H9 (cell line): ENCODE measurements at regions not wholly inside any gene's neighbourhood (a gene's known extent, or its start where the extent isn't known, plus 50 kb on each side); places are given as distances from the start of the nearest gene placed in this dataset.

Source experiments
- DNase-seq: peaks from one replicate; pipeline ENCODE4 v3.0.0-alpha.2; 2017
- H2AFZ ChIP-seq: one replicate; pipeline ENCODE4 v1.6.1; 2013; ENCODE audit warnings: mild to moderate bottlenecking, low read length, control low read depth, moderate library complexity
- H2AK5ac ChIP-seq: 2 replicates; pipeline ENCODE4 v1.6.1; 2013; ENCODE audit warnings: low read length, control low read depth, mixed read lengths; ENCODE audit not compliant: insufficient read length
- H2BK120ac ChIP-seq: one replicate; pipeline ENCODE4 v1.6.1; 2013; ENCODE audit warnings: low read depth, mild to moderate bottlenecking, low read length, control low read depth, inconsistent platforms; ENCODE audit not compliant: poor library complexity, severe bottlenecking
- H2BK12ac ChIP-seq: 2 replicates; pipeline ENCODE4 v1.6.1; 2013; ENCODE audit warnings: low read length, control low read depth, mixed read lengths, low read depth; ENCODE audit not compliant: insufficient read length
- H2BK15ac ChIP-seq: 2 replicates; pipeline ENCODE4 v1.6.1; 2013; ENCODE audit warnings: low read depth, low read length, control low read depth
- H2BK20ac ChIP-seq: one replicate; pipeline ENCODE4 v1.6.1; 2013; ENCODE audit warnings: low read depth, mild to moderate bottlenecking, low read length, control low read depth, inconsistent platforms; ENCODE audit not compliant: poor library complexity, severe bottlenecking
- H2BK5ac ChIP-seq: 2 replicates; pipeline ENCODE4 v1.6.1; 2013; ENCODE audit warnings: low read length, control low read depth, mixed read lengths; ENCODE audit not compliant: insufficient read length
- H3K14ac ChIP-seq: 2 replicates; pipeline ENCODE4 v1.6.1; 2013; ENCODE audit warnings: low read length, control low read depth; ENCODE audit not compliant: insufficient read depth
- H3K18ac ChIP-seq: 2 replicates; pipeline ENCODE4 v1.6.1; 2013; ENCODE audit warnings: low read depth, mild to moderate bottlenecking, mixed read lengths, low read length, control low read depth; ENCODE audit not compliant: insufficient read length
- H3K23ac ChIP-seq: 2 replicates; pipeline ENCODE4 v1.6.1; 2013; ENCODE audit warnings: low read length, control low read depth, mixed read lengths, low read depth; ENCODE audit not compliant: insufficient read length
- H3K23me2 ChIP-seq: 2 replicates; pipeline ENCODE4 v1.6.1; 2013; ENCODE audit warnings: low read depth, mild to moderate bottlenecking, mixed read lengths, low read length, control low read depth; ENCODE audit not compliant: insufficient read length, poor library complexity, severe bottlenecking
- H3K27ac ChIP-seq: 2 replicates; pipeline ENCODE4 v1.5.1; 2013; ENCODE audit warnings: low read length, control low read depth, mixed read lengths, low read depth; ENCODE audit not compliant: insufficient read length
- H3K27me3 ChIP-seq: 2 replicates; pipeline ENCODE4 v1.6.1; 2013; ENCODE audit warnings: low read length, control low read depth, inconsistent platforms; ENCODE audit not compliant: insufficient read depth
- H3K4ac ChIP-seq: 2 replicates; pipeline ENCODE4 v1.6.1; 2013; ENCODE audit warnings: low read depth, mild to moderate bottlenecking, control low read depth, inconsistent platforms, low read length, moderate library complexity
- H3K4me1 ChIP-seq: 2 replicates; pipeline ENCODE4 v1.6.1; 2013; ENCODE audit warnings: low read length, control low read depth, inconsistent platforms; ENCODE audit not compliant: insufficient read depth
- H3K4me2 ChIP-seq: 2 replicates; pipeline ENCODE4 v1.6.1; 2013; ENCODE audit warnings: low read length, control low read depth, mixed read lengths; ENCODE audit not compliant: insufficient read length, insufficient read depth
- H3K56ac ChIP-seq: 2 replicates; pipeline ENCODE4 v1.6.1; 2013; ENCODE audit warnings: low read depth, mild to moderate bottlenecking, mixed read lengths, low read length, control low read depth; ENCODE audit not compliant: insufficient read length
- H3K79me1 ChIP-seq: 2 replicates; pipeline ENCODE4 v1.6.1; 2013; ENCODE audit warnings: low read depth, mild to moderate bottlenecking, moderate library complexity, low read length, control low read depth, inconsistent platforms; ENCODE audit not compliant: insufficient read depth, poor library complexity, severe bottlenecking
- H3K79me2 ChIP-seq: 2 replicates; pipeline ENCODE4 v1.6.1; 2013; ENCODE audit warnings: low read length, control low read depth, inconsistent platforms; ENCODE audit not compliant: insufficient read depth
- H3K9ac ChIP-seq: 2 replicates; pipeline ENCODE4 v1.6.1; 2013; ENCODE audit warnings: low read length, control low read depth, mixed read lengths; ENCODE audit not compliant: insufficient read length; ENCODE audit errors: extremely low read depth
- H3K9me3 ChIP-seq: one replicate; pipeline ENCODE4 v1.6.1; 2013; ENCODE audit warnings: low read depth, low read length, inconsistent platforms; ENCODE audit not compliant: control insufficient read depth
- H3T11ph ChIP-seq: one replicate; pipeline ENCODE4 v1.6.1; 2013; ENCODE audit warnings: mild to moderate bottlenecking, low read length, control low read depth, inconsistent platforms
- H4K20me1 ChIP-seq: one replicate; pipeline ENCODE4 v1.6.1; 2013; ENCODE audit not compliant: control insufficient read depth, insufficient read length, insufficient read depth
- H4K5ac ChIP-seq: 2 replicates; pipeline ENCODE4 v1.6.1; 2013; ENCODE audit warnings: low read depth, mild to moderate bottlenecking, mixed read lengths, low read length, control low read depth; ENCODE audit not compliant: insufficient read length
- H4K8ac ChIP-seq: replicated peaks from 2 replicates; pipeline ENCODE4 v1.6.1; 2013; ENCODE audit warnings: low read length, control low read depth, mixed read lengths, low read depth; ENCODE audit not compliant: insufficient read length
- H4K91ac ChIP-seq: 2 replicates; pipeline ENCODE4 v1.6.1; 2013; ENCODE audit warnings: low read depth, mild to moderate bottlenecking, moderate library complexity, mixed read lengths, low read length, control low read depth; ENCODE audit not compliant: insufficient read length
- H3K27ac Mint-ChIP-seq, 3 experiments: 2 replicates in 2 of 3; 3 replicates in 1 of 3; pipeline ENCODE4 v1.8.0; 2020 to 2021; ENCODE audit warnings: mixed read lengths in 3 of 3, mild to moderate bottlenecking in 1 of 3, moderate library complexity in 1 of 3
- H3K27me3 Mint-ChIP-seq: 2 replicates; pipeline ENCODE4 v1.8.0; 2021; ENCODE audit warnings: low read depth, mild to moderate bottlenecking, moderate library complexity, mixed read lengths
- H3K36me3 Mint-ChIP-seq, 3 experiments: 2 replicates in 2 of 3; 3 replicates in 1 of 3; pipeline ENCODE4 v1.8.0; 2020 to 2021; ENCODE audit warnings: low read depth in 3 of 3, mixed read lengths in 3 of 3; ENCODE audit not compliant: insufficient read depth in 1 of 3
- H3K4me1 Mint-ChIP-seq, 2 experiments: 2 replicates each; pipeline ENCODE4 v1.8.0; 2020; ENCODE audit warnings: mixed read lengths in 2 of 2
- H3K4me3 Mint-ChIP-seq, 2 experiments: 2 replicates in 1 of 2; 3 replicates in 1 of 2; pipeline ENCODE4 v1.8.0; 2020 to 2021; ENCODE audit warnings: mild to moderate bottlenecking in 2 of 2, mixed read lengths in 2 of 2, moderate library complexity in 1 of 2
- H3K9me3 Mint-ChIP-seq, 2 experiments: 2 replicates in 1 of 2; 3 replicates in 1 of 2; pipeline ENCODE4 v1.8.0; 2020; ENCODE audit warnings: mild to moderate bottlenecking in 2 of 2, mixed read lengths in 2 of 2, moderate library complexity in 1 of 2
- CTCF ChIP-seq: fragments of 200-600 bp; sonication (generic); conservative IDR thresholded peaks from 3 replicates; pipeline ENCODE4 v1.8.0; 2021; ENCODE audit warnings: antibody characterized with exemption, mild to moderate bottlenecking
- WGBS: extraction: QIAGEN DNeasy Blood & Tissue Kit; methylation state at CpG from one replicate; pipeline ENCODE4 v1.1.7; 2013; ENCODE audit warnings: missing lambda C conversion rate, low lambda C conversion rate, mixed read lengths; ENCODE audit not compliant: insufficient read length; ENCODE audit errors: extremely low coverage; 5-methylcytosine and 5-hydroxymethylcytosine counted together

- no peak overlapping the region for H2BK120ac ChIP-seq
- no peak overlapping the region for H3K23ac ChIP-seq
- no peak overlapping the region for H3T11ph ChIP-seq
- H4K5ac ChIP-seq: no peak overlapping the region
- H4K8ac ChIP-seq: no peak overlapping the region
- H3K4me2 ChIP-seq: no peak overlapping the region
- Mint-ChIP-seq H3K27me3 (peaks cover 2% of the 10 kb centered on the region; the same call in 1 of the 2 replicates), H3K4me1 (peaks cover 8 to 12% of the 10 kb centered on the region in 2 experiments; a peak in 3 of 4 replicates), H3K4me3 (no peak overlapping the region), H3K9me3 (no peaks in the 10 kb centered on the region), H3K36me3 (no peaks in the 10 kb centered on the region), H3K27ac (no peak overlapping the region; a peak in 1 of 7 replicates)
- no peak overlapping the region for H2BK20ac ChIP-seq
- H3K14ac ChIP-seq: no peak overlapping the region
- 100% methylated on average over 1 of the region's 5 CpGs for WGBS
- H3K56ac ChIP-seq: no peak overlapping the region
- no peak for TF ChIP-seq CTCF
- no peak overlapping the region for H2BK15ac ChIP-seq
- H3K79me1 ChIP-seq: no peaks in the 10 kb centered on the region
- H3K9ac ChIP-seq: no peak overlapping the region
- no peaks in the 10 kb centered on the region for H3K9me3 ChIP-seq
- H3K18ac ChIP-seq: no peak overlapping the region
- no peak for DNase-seq
- no peak overlapping the region for H3K27ac ChIP-seq
- H2AK5ac ChIP-seq: no peak overlapping the region
- no peaks in the 10 kb centered on the region for H3K23me2 ChIP-seq
- H4K91ac ChIP-seq: no peak overlapping the region
- H3K79me2 ChIP-seq: no peaks in the 10 kb centered on the region
- no peak overlapping the region for H3K4ac ChIP-seq
- H2BK12ac ChIP-seq: no peak overlapping the region
- H2AFZ ChIP-seq: no peak overlapping the region
- no peaks in the 10 kb centered on the region for H3K4me1 ChIP-seq
- H3K27me3 ChIP-seq: no peaks in the 10 kb centered on the region
- H4K20me1 ChIP-seq: no peaks in the 10 kb centered on the region
- H2BK5ac ChIP-seq: no peak overlapping the region
These were observed 64.3 kb upstream of the CITED2 start for GRCh38 chr6:139438775-139439174.
